ENCODE measurements at regions not wholly inside any gene's neighbourhood (a gene's known extent, or its start where the extent isn't known, plus 50 kb on each side); places are given as distances from the start of the nearest gene placed in this dataset.

DNA sequence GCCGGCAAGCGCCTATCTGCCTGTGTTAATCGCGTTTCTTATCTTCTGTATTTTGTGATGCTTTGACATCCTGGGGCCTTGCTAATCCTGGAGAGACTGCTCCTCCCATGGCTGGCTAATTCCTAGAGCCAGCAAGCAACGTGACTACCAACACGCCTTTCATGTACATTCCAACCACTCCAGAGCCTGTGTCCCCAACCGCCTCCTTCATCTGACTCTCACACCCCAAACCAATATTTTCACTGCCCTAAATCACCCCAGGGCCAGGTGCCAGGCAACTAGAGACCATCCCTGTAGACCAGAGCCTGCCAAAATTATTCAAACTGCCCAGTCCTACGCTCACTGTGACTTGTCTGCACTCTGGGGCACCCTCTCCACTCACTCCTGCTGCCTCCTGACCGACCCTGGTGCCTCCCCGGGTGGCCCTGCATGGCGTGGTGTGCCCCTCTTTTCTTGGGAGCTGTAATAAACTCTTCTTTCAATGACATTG, 50.5 kb upstream of the COL5A1 start:
- Histone ChIP-seq H3K27me3 (ENCODE audit: control insufficient read depth in 3 of 3, insufficient read depth in 3 of 3, low read length in 2 of 3) (no peaks in the 10 kb centered on the region), H3K36me3 (ENCODE audit: control insufficient read depth in 4 of 4, insufficient read depth in 4 of 4, low read length in 4 of 4) (no peaks in the 10 kb centered on the region), H3K4me1 (ENCODE audit: control insufficient read depth in 5 of 5, insufficient read depth in 5 of 5, low read length in 5 of 5) (peaks cover 0 to 30% (median 3%) of the 10 kb centered on the region in 5 donors), H3K4me3 (no peak overlapping the region), H3K27ac (ENCODE audit: low read depth in 1 of 2, low read length in 1 of 2) (no peak overlapping the region), H3K9me3 (ENCODE audit: control insufficient read depth in 4 of 4, insufficient read depth in 3 of 4, low read length in 3 of 4) (peaks cover 0 to 2% (median 0%) of the 10 kb centered on the region in 4 donors), H3K9ac (ENCODE audit: insufficient read depth in 1 of 2, low read length in 2 of 2) (no peak overlapping the region)
- DNase-seq (peak in 1 of 3 donors; percentile 48), ATAC-seq (ENCODE audit: insufficient read depth, low FRiP score) (no peak)
- TF ChIP-seq, protein P1, sequence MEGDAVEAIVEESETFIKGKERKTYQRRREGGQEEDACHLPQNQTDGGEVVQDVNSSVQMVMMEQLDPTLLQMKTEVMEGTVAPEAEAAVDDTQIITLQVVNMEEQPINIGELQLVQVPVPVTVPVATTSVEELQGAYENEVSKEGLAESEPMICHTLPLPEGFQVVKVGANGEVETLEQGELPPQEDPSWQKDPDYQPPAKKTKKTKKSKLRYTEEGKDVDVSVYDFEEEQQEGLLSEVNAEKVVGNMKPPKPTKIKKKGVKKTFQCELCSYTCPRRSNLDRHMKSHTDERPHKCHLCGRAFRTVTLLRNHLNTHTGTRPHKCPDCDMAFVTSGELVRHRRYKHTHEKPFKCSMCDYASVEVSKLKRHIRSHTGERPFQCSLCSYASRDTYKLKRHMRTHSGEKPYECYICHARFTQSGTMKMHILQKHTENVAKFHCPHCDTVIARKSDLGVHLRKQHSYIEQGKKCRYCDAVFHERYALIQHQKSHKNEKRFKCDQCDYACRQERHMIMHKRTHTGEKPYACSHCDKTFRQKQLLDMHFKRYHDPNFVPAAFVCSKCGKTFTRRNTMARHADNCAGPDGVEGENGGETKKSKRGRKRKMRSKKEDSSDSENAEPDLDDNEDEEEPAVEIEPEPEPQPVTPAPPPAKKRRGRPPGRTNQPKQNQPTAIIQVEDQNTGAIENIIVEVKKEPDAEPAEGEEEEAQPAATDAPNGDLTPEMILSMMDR (IDR thresholded peaks at IDR 0.05; ENCODE audit: control extremely low read depth, extremely low read depth) = no peak
- WGBS, 2 donors = 76 to 87% methylated on average over 11 of the region's 11 CpGs

DNA sequence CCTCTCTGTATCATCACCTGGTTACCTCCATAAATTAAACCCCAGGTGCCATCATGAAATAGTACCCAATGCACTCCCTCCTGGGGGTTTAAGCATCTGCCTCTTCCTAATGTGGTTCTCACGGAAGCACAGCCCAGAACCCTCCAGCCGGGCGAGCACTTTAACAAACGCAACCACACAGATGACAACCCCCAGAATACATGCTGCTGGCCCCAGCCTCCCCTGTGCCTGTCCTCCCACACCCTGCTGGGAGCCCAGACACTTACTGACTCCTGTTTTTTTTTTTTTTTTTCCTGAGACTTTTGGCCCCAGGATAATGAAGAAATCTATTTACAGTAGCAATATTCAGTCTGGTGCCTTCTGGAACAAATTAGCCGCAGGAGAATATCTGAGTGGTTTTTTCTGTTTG, 50.0 kb upstream of the COL5A1 start:
- H3K27ac ChIP-seq (ENCODE audit: low read depth in 1 of 2, low read length in 1 of 2) = no peak overlapping the region
- 69 to 91% methylated on average over 5 of the region's 5 CpGs for WGBS, 2 donors
- no peak for ATAC-seq (ENCODE audit: insufficient read depth, low FRiP score)
- DNase-seq = no peak
- H3K4me1 ChIP-seq (ENCODE audit: control insufficient read depth in 5 of 5, insufficient read depth in 5 of 5, low read length in 5 of 5) = peaks cover 0 to 30% (median 3%) of the 10 kb centered on the region in 5 donors
- no peaks in the 10 kb centered on the region for H3K9me3 ChIP-seq (ENCODE audit: control insufficient read depth in 4 of 4, insufficient read depth in 3 of 4, low read length in 3 of 4)
- TF ChIP-seq, protein P1 (IDR thresholded peaks at IDR 0.05; ENCODE audit: control extremely low read depth, extremely low read depth) = no peak
- H3K36me3 ChIP-seq (ENCODE audit: control insufficient read depth in 4 of 4, insufficient read depth in 4 of 4, low read length in 4 of 4) = no peaks in the 10 kb centered on the region
- H3K27me3 ChIP-seq (ENCODE audit: control insufficient read depth in 3 of 3, insufficient read depth in 3 of 3, low read length in 2 of 3) = no peaks in the 10 kb centered on the region
- H3K4me3 ChIP-seq = no peak overlapping the region
- no peak overlapping the region for H3K9ac ChIP-seq (ENCODE audit: insufficient read depth in 1 of 2, low read length in 2 of 2)
